DOHH2 (cell line): ENCODE measurements at regions not wholly inside any gene's neighbourhood (a gene's known extent, or its start where the extent isn't known, plus 50 kb on each side); places are given as distances from the start of the nearest gene placed in this dataset.

Experiments
- CTCF ChIP-seq: fragments of 200-600 bp; sonication (generic); IDR thresholded peaks from one replicate; pipeline ENCODE4 v1.5.1; 2014; ENCODE audit warnings: antibody characterized with exemption, mild to moderate bottlenecking, low read depth, low read length; ENCODE audit not compliant: poor library complexity, severe bottlenecking
- EZH2phosphoT487 ChIP-seq: fragments of 200-600 bp; sonication (generic); IDR thresholded peaks from 2 replicates; pipeline ENCODE4 v1.6.1; 2017; ENCODE audit warnings: borderline replicate concordance, mild to moderate bottlenecking, antibody characterized with exemption, low read length, moderate library complexity, mixed read lengths

GRCh38 chr1:147472966-147473732 lies 68.2 kb upstream of the BCL9 start:
- no peak for TF ChIP-seq CTCF
- no peak for TF ChIP-seq EZH2phosphoT487
